ENCODE measurements at regions not wholly inside any gene's neighbourhood (a gene's known extent, or its start where the extent isn't known, plus 50 kb on each side); places are given as distances from the start of the nearest gene placed in this dataset.

DNA sequence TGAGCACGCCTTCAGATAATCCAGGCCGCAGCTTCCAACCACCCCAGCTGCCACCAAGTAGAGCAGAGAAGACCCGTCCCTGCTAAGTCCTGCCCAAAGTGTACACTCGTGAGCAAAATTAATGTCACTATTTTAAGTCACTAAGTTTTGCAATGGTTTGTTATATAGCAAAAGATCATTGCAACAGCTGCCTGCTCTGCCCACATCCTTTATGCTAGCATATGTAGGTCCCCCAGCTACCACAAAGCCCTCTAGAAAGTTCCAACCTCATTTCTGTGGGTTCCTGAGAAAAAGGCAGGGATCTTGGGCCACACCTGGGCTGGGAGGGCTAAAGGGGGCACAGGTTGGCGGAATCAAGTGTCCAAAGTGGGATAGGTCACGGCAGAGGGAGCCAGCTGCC is 346.9 kb downstream of the BCOR start:
- Histone ChIP-seq H3K9me3 (peaks cover 0 to 4% (median 0%) of the 10 kb centered on the region in 8 donors), H3K27me3 (replicated peaks in 1 of 7) (no peaks in the 10 kb centered on the region), H3K4me3 (no peak overlapping the region), H3K27ac (peak overlapping the region in 3 of 8 donors; percentile 8 to 26 (median 9)), H3K36me3 (no peaks in the 10 kb centered on the region), H3K4me1 (peaks cover 0 to 23% (median 2%) of the 10 kb centered on the region in 6 donors)
- 34 to 71% (median 57%) methylated on average over 1 to 6 of the region's 6 CpGs for WGBS, 5 donors
- DNase-seq = no peak
- intact Hi-C loops (cut with DNase I; ENCODE audit: low total_unique reads) = no loop called here
- TF ChIP-seq, protein P1, sequence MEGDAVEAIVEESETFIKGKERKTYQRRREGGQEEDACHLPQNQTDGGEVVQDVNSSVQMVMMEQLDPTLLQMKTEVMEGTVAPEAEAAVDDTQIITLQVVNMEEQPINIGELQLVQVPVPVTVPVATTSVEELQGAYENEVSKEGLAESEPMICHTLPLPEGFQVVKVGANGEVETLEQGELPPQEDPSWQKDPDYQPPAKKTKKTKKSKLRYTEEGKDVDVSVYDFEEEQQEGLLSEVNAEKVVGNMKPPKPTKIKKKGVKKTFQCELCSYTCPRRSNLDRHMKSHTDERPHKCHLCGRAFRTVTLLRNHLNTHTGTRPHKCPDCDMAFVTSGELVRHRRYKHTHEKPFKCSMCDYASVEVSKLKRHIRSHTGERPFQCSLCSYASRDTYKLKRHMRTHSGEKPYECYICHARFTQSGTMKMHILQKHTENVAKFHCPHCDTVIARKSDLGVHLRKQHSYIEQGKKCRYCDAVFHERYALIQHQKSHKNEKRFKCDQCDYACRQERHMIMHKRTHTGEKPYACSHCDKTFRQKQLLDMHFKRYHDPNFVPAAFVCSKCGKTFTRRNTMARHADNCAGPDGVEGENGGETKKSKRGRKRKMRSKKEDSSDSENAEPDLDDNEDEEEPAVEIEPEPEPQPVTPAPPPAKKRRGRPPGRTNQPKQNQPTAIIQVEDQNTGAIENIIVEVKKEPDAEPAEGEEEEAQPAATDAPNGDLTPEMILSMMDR (IDR thresholded peaks at IDR 0.05 in 8 of 11, conservative IDR thresholded peaks at IDR 0.05 in 3 of 11) = no peak
- no peak for TF ChIP-seq POLR2A (IDR thresholded peaks at IDR 0.05)
- TF ChIP-seq POLR2AphosphoS5 (IDR thresholded peaks at IDR 0.05) = no peak

DNA sequence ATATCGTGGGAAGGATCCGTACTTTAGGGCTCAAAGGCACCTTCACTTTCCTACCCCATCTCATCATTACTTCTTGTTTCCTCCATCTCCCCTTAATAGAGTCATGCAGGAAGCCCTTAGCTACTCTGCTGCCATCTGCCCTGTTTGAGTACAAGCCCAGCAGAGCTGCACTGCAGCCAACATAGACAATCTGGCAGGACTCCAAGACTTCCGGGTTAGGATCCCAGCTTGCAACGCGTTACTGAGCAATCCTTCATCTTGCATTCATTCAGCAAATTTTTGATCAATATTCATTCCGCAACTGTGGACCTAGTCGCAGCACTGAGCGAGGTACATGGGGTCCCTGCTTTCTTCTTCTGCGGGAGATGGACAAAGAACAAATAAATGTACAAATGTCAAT is 344.9 kb downstream of the BCOR start:
- H3K27ac ChIP-seq = peak overlapping the region in 2 of 8 donors; percentile 50 to 59
- no peaks in the 10 kb centered on the region for H3K27me3 ChIP-seq (replicated peaks in 1 of 7)
- WGBS, 5 donors = 51 to 76% (median 69%) methylated on average over 7 to 9 of the region's 9 CpGs
- DNase-seq = no peak
- TF ChIP-seq, protein P1 (IDR thresholded peaks at IDR 0.05 in 8 of 11, conservative IDR thresholded peaks at IDR 0.05 in 3 of 11) = no peak
- TF ChIP-seq POLR2AphosphoS5 (IDR thresholded peaks at IDR 0.05) (no peak), POLR2A (IDR thresholded peaks at IDR 0.05) (no peak)
- peaks cover 0 to 4% (median 0%) of the 10 kb centered on the region in 8 donors for H3K9me3 ChIP-seq
- intact Hi-C loops (cut with DNase I; ENCODE audit: low total_unique reads) = no loop called here
- H3K36me3 ChIP-seq = no peaks in the 10 kb centered on the region
- no peak overlapping the region for H3K4me3 ChIP-seq
- peaks cover 0 to 23% (median 2%) of the 10 kb centered on the region in 6 donors for H3K4me1 ChIP-seq

- Histone ChIP-seq H3K9me3 (peaks cover 0 to 4% (median 0%) of the 10 kb centered on the region in 8 donors), H3K27ac (peak overlapping the region in 2 of 8 donors; percentile 50 to 59), H3K4me1 (peaks cover 0 to 23% (median 2%) of the 10 kb centered on the region in 6 donors), H3K36me3 (no peaks in the 10 kb centered on the region), H3K4me3 (no peak overlapping the region), H3K27me3 (replicated peaks in 1 of 7) (no peaks in the 10 kb centered on the region)
- DNase-seq = no peak
- 74 to 86% (median 82%) methylated on average over 8 of the region's 8 CpGs for WGBS, 5 donors
- intact Hi-C loops (cut with DNase I; ENCODE audit: low total_unique reads) = no loop called here
- TF ChIP-seq POLR2A (IDR thresholded peaks at IDR 0.05) = no peak
- no peak for TF ChIP-seq POLR2AphosphoS5 (IDR thresholded peaks at IDR 0.05)
- TF ChIP-seq, protein P1 (IDR thresholded peaks at IDR 0.05 in 8 of 11, conservative IDR thresholded peaks at IDR 0.05 in 3 of 11) = no peak
Observed at GRCh38 chrX:39753293-39753996, 344.3 kb downstream of the BCOR start.

DNA sequence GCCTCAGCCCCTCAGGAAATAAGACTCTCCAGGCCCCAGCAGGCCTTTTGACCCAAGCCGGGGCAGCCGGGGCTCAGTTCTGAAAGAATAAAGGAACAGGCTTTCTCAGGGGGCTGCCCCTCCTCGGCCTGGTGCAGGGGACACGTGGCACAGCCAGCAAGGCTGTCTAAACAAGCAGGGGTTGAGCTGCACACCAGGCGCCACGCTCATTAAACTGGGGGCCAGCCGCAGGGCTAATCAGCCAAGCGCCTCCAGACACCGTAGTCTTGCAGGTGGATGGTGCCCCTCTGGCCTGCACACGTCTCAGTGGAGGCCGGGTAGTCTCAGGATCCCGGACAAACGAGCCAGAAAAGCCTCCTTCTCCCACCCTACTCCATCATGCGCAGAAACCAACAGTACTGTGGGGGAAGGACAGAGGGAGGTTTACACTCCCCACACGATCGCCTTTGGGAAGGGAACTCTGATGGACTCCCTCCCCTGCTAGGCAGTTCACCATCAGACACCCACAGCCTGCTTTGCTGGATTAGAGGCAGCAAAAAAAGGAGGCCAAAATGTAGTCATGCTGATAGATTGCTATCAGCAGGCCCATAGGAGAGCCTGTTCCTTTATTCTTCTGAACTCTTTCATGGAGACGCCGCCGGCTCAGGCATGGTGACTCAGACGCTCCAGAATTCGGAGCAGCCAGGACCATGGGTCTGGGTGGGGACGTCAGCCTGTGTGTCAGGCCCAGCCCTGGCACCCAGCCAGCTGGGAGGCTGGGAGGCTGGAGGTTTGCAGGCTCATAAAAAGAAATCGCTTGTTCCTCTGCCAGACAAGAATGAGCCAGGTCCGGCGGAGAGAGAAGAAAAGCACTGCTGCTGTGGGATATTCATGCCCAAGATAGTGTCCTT is 342.4 kb downstream of the BCOR start:
- 78 to 94% (median 83%) methylated on average over 16 to 25 of the region's 25 CpGs for WGBS, 5 donors
- Histone ChIP-seq H3K36me3 (no peaks in the 10 kb centered on the region), H3K27me3 (replicated peaks in 1 of 7) (no peaks in the 10 kb centered on the region), H3K9me3 (peaks cover 0 to 4% (median 0%) of the 10 kb centered on the region in 8 donors), H3K4me3 (no peak overlapping the region), H3K4me1 (peaks cover 0 to 23% (median 2%) of the 10 kb centered on the region in 6 donors), H3K27ac (peak overlapping the region in 2 of 8 donors; percentile 3 to 42)
- DNase-seq = no peak
- no peak for TF ChIP-seq POLR2A (IDR thresholded peaks at IDR 0.05)
- TF ChIP-seq POLR2AphosphoS5 (IDR thresholded peaks at IDR 0.05) = peak in 2 of 3 donors; percentile 22 to 32
- intact Hi-C loops (cut with DNase I; ENCODE audit: low total_unique reads) = no loop called here

All from spleen (tissue), 11 donors.